Retina (tissue), 1 donor: ENCODE measurements at regions not wholly inside any gene's neighbourhood (a gene's known extent, or its start where the extent isn't known, plus 50 kb on each side); places are given as distances from the start of the nearest gene placed in this dataset.
A peak's percentile ranks its signal among the peaks of the same experiment; 100 is the strongest.

Experiments used
- DNase-seq: peaks from one replicate; pipeline ENCODE4 v3.0.0-alpha.2; 2016

DNA sequence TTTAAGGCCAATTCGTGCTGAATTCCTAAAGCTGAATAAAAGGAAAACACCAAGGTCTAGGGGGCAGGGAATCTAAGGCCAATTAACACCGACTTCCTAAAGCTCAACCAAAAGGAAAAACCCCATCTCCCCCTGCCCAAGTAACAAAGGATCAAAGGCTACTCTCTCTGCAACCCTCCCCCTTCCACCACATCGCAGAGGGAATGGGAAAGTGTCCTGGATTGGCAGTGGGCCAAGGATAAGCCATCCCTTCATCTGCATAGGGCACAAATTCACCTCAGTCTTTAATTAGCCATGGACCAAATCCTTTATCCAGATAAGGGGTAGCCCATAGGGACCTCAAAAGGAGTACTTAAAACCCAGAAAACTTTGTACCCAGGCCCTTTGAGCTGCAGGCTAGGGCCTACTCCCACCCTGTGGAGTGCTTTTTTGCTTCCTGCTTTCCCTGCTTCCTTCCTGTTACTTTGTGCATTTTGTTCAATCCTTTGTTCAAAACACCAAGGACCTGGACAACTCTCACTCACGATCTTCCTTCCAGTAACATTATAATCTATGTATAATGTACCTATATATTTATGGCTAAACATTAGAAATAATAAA is 2119.8 kb upstream of the CELF4 start:
- peak; percentile 16 for DNase-seq

- DNase-seq = no peak
Observed at GRCh38 chr18:39681061-39681460, 2115.5 kb upstream of the CELF4 start.

- no peak for DNase-seq
Observed at GRCh38 chr18:39675906-39676305, 2110.3 kb upstream of the CELF4 start.

DNA sequence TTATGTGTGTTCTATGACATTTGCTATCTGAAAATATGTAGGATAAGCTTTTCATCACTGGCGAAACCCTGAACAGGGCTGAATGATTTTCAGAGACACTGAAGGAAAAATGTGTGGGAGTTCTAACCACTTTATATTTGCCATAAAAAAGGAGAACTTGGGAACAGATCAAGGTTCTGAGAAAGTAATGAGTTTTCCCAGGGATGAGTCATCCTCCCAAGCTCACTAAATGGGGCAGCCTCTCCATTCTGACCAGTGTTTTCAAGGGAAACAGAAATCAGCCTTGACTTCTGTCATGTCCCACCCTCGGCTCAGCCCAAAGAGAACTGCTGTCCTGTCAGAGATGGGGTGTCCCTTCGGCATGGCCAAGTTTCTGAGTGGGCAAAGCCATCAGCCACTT is 2109.8 kb upstream of the CELF4 start:
- no peak for DNase-seq

DNA sequence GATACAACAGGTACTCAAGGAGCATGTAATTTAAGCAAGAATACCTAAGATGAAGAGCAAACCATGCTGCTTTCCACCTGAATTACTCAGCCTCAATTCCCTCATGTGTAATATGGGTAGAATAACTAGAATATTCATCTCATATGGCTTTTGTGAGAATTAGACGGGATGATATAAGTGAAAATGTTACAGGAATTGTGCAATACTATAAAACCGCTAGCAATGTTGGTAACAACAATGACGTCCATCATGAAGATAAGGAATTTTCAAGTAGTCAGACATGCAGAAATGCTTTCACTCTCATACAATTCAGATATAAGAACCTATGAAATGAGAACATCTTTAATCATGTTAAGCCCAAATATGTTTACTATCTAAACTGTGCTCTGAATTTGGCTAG is 2106.6 kb upstream of the CELF4 start:
- no peak for DNase-seq

GRCh38 chr18:39667905-39668304 is 2102.3 kb upstream of the CELF4 start:
- no peak for DNase-seq

- no peak for DNase-seq
Observed at GRCh38 chr18:39666541-39666940, 2100.9 kb upstream of the CELF4 start.

DNA sequence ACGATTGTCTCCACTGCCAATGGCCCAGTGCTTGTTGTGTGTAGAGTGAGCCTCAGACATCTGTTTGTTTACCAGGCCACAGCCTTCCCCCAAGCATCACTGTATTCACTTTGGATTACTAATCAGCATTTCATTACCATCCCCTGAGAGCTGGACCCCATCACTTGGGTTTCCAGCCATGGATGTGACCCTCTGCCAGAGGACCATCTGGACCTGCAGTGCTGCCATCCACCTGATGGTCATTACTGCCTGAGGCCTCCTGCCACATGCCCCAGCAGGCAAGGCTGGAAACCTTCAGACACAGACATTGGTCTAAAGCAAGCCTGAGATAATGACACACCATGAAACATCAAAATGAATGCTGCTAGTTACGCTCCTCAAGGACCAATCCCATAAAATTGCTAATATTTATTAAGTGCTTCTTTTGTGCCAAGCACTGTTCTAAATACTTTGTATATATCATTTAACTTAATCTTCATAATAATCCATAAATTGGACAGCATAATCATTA is 2096.3 kb upstream of the CELF4 start:
- DNase-seq = no peak

DNA sequence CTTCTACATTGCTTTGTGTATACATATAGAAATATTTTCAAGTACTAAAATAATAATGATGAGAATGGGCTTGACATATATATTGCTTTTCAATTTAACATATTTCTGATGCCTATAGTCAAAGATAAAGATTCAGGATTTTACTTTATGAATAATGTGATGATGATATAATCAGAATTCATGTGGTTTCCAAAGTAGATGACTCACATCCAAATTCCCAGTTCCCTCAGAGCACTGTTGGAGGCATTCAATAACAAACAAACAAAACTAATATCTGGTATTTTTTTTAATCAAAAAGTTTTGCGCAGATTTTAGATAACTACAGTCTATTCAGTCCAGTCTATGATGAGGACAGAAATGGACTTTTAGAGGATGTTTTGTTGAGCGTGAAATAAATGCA is 2094.5 kb upstream of the CELF4 start:
- DNase-seq = no peak

- no peak for DNase-seq
Observed at GRCh38 chr18:39655341-39655740, 2089.7 kb upstream of the CELF4 start.

DNA sequence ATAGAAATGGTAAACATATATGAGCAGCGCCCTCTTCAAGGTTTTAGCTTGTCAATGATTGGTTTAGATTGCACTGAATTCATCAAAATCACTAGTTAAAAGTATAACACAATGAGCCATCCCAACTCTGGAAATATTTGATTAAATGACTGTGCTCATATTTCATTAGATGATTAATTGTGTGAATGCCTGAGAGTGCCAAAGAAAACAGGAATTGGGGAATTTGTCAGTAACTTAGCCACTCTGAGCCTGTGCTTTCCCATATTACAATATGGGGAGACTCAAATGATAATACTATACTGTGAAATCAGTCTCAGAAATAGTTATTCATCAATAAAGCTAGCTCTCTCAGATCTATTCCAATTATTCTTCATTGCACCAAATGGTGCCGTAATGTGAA is 2087.6 kb upstream of the CELF4 start:
- DNase-seq = no peak

- no peak for DNase-seq
Observed at GRCh38 chr18:39648616-39649015, 2083.0 kb upstream of the CELF4 start.

- DNase-seq = no peak
Observed at GRCh38 chr18:39647627-39648534, 2082.3 kb upstream of the CELF4 start.

DNA sequence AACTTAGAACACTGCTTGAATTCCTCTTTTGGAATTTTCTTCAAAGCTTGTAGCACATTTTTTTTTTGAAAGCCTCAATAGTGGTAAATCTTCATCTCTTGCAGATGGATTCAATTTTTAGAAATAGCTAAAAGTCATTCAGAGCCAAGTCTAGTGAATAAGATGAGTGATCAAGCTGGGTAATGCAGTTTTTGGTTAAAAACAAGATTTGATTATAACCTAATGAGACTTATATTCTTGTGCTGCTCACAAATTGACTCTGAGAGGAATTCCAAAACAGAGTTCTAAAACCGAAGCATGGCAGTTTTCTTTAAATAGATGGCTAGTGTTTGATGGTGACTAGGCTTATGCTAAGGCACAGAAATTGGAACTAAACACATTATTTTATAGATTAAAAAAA is 2072.6 kb upstream of the CELF4 start:
- DNase-seq = no peak

DNA sequence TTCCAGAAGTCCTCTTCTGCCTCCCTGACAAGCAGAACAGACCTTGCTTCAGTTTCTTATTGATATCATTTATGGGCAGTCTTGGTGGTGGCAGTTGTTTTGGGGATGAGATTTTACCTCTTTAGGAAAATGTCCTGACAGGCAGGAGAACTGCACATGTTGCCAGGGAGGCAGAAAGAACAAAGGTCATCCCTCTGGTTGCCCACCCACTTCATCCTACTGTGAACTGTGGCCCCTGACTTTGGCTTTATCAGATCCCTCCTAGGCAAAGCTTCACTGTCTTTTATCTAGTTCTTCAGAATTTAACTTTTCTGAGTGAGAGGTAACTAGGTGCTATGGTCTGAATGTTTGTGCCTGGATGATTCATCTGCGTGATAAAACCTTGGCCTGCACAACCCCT is 2071.3 kb upstream of the CELF4 start:
- no peak for DNase-seq

GRCh38 chr18:39635966-39636365 is 2070.4 kb upstream of the CELF4 start:
- no peak for DNase-seq

DNA sequence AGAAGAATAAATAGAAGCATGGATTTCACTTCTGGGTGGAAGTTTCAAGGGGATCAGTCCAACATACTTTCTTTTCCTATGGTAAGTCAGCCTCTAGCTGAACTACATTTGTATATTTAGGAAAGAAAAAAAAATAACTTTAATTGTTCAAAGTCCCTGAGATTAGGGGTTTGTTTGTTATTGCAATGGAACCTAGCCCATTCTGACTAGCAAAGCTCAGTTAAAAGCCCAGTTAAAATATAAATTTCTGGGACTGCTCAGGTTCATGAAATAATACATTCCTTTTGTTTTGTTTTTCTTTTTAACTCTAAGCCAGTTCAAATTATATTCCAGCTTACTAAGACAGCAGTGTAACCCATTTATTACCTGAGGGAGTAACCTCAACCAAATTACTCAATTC is 2069.6 kb upstream of the CELF4 start:
- DNase-seq = no peak

GRCh38 chr18:39627936-39628335 is 2062.3 kb upstream of the CELF4 start:
- DNase-seq = no peak

DNA sequence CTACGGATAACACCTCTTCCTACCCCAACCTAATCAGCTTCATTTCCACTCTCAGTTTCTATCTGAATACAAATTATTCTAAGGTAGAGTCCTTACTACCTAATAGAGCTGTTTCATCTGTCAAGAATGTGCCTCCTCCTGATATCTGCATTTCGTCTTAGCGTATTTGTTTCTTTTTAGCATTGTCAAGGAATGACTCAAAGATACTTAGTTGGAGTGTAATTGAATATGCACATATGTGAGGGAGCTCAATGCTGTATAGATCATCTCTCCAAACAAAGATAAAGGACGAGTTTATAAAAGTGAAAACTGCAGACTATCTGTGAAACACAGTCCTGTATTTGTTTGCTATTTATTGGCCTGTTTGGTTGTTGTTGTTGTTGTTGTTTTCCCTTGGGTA is 2059.4 kb upstream of the CELF4 start:
- no peak for DNase-seq

DNA sequence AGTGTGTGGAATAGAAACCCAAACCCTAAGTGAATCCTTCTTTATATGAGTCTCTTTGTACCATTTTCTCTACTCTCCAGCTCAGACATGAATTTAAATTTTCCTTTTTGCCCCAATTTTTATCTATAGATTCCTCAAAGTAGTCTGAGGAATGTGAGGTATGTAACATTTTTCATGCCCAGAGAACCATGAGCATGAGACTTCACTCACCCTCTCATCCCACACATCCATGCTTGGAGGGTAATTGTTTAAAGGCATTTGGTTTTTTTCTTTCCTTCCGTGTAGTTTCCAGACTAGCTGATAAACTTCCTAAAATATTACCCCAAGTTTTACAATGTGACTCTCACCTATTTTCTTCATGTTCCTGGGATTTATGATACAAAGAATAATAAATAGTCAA is 2056.8 kb upstream of the CELF4 start:
- DNase-seq = no peak

GRCh38 chr18:39620551-39621168 is 2055.1 kb upstream of the CELF4 start:
- DNase-seq = no peak

DNA sequence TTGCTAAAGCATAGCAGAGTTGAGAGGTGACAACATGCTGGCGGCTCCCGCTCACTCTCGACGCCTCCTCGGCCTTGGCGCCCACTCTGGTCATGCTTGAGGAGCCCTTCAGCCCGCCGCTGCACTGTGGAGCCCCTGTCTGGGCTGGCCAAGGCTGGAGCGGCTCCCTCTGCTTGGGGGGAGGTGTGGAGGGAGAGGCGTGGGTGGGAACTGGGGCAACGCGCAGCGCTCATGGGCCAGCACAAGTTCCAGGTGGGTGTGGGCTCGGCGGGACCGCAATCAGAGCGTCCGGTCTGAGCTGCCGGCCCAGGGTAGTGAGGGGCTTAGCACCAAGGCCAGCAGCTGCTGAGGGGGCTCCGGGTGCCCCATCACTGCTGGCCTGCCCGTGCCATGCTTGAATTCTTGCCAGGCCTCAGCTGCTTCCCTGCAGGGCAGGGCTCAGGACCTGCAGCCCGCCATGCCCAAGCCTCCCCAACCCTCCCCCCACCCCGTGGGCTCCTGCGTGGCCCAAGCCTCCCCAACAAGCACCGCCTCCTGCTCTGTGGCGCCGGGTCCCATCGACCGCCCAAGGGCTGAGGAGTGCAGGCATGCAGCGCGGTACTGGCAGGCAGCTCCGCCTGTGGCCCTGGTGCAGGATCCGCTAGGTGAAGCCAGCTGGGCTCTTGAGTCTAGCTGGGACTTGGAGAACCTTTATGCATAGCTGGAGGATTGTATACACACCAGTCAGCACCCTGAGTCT is 2052.8 kb upstream of the CELF4 start:
- DNase-seq = no peak
